ENCODE measurements at regions not wholly inside any gene's neighbourhood (a gene's known extent, or its start where the extent isn't known, plus 50 kb on each side); places are given as distances from the start of the nearest gene placed in this dataset.

DNA sequence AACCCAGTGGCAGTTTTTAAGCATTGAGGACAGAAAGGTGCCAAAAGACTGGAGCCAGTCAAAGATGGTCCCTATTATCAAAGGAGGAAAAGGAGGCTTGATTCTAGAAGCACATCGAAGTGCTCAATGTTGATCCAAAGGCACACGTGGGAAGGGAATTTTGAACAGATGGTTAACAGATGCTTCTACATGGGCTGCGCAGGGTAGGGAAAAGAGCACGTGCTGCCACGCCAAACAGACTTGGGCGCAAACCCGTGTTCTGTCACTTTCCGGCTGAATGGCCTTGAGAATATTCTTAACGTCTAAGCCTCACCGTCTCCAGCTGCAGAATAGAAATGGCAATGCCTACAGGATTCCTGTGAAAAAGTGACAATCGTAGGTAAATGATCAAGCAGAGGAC lies 217.9 kb upstream of the MTNR1B start:
- Histone ChIP-seq H2AFZ (ENCODE audit: low read length) (no peak overlapping the region), H4K20me1 (ENCODE audit: low read length) (no peaks in the 10 kb centered on the region), H3K4me2 (ENCODE audit: low read length) (no peak overlapping the region), H3K27ac (ENCODE audit: low read length) (no peak overlapping the region), H3K4me1 (ENCODE audit: insufficient read depth, low read length) (no peaks in the 10 kb centered on the region), H3K9ac (ENCODE audit: low read length) (no peak overlapping the region), H3K4me3 (ENCODE audit: low read length) (no peak overlapping the region), H3K9me2 (replicated peaks; ENCODE audit: low read length) (no peaks in the 10 kb centered on the region), H3K79me2 (ENCODE audit: low read length) (no peaks in the 10 kb centered on the region), H3K27me3 (ENCODE audit: low read length) (no peaks in the 10 kb centered on the region), H3F3A (ENCODE audit: low read length, unreplicated experiment) (no peaks in the 10 kb centered on the region), H3K36me3 (ENCODE audit: low read depth, low read length) (no peaks in the 10 kb centered on the region), H3K9me3 (ENCODE audit: low read length) (0 out of 2 replicates have a peak, but pooled peaks cover 6% of the 10 kb centered on the region)
- ATAC-seq (no peak), DNase-seq (no peak)
- TF ChIP-seq, protein P1, sequence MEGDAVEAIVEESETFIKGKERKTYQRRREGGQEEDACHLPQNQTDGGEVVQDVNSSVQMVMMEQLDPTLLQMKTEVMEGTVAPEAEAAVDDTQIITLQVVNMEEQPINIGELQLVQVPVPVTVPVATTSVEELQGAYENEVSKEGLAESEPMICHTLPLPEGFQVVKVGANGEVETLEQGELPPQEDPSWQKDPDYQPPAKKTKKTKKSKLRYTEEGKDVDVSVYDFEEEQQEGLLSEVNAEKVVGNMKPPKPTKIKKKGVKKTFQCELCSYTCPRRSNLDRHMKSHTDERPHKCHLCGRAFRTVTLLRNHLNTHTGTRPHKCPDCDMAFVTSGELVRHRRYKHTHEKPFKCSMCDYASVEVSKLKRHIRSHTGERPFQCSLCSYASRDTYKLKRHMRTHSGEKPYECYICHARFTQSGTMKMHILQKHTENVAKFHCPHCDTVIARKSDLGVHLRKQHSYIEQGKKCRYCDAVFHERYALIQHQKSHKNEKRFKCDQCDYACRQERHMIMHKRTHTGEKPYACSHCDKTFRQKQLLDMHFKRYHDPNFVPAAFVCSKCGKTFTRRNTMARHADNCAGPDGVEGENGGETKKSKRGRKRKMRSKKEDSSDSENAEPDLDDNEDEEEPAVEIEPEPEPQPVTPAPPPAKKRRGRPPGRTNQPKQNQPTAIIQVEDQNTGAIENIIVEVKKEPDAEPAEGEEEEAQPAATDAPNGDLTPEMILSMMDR (conservative IDR thresholded peaks at IDR 0.05; ENCODE audit: low read depth, low read length), result no peak
- no peak for TF ChIP-seq EZH2 (IDR thresholded peaks at IDR 0.05; ENCODE audit: low read length, unreplicated experiment)
- no peak for TF ChIP-seq EZH2phosphoT487 (IDR thresholded peaks at IDR 0.05; ENCODE audit: borderline replicate concordance, low read length)
- BruUV-seq (replicated peaks), result no TSS peak
- intact Hi-C loops (cut with micrococcal nuclease), result no loop called here
- ChIA-PET CTCF (no interaction called here), POLR2A (ENCODE audit: unreplicated experiment) (no interaction called here)

DNA sequence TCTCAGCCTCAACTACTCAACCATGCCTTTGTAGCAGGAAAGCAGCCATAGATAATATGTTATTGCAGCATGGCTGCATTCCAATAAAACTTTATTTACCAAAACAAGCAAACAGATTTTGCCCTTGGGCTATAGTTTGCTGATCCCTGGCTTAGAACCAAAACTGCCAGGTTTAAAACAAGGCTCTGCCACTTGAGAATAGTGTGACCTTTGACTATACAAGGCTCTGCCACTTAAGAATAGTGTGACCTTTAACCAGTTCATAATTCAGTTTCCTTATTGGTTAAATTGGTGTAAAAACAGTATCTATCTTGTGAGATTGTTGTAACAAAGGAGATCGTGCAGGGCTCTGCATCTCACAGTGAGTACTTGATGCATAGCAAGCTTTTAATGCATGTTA lies 217.3 kb upstream of the MTNR1B start:
- TF ChIP-seq, protein P1 (conservative IDR thresholded peaks at IDR 0.05; ENCODE audit: low read depth, low read length), result no peak
- no peak for TF ChIP-seq EZH2 (IDR thresholded peaks at IDR 0.05; ENCODE audit: low read length, unreplicated experiment)
- TF ChIP-seq EZH2phosphoT487 (IDR thresholded peaks at IDR 0.05; ENCODE audit: borderline replicate concordance, low read length), result no peak
- no peaks in the 10 kb centered on the region for H3K9me2 ChIP-seq (replicated peaks; ENCODE audit: low read length)
- H3K4me3 ChIP-seq (ENCODE audit: low read length), result no peak overlapping the region
- no peaks in the 10 kb centered on the region for H3K4me1 ChIP-seq (ENCODE audit: insufficient read depth, low read length)
- no peaks in the 10 kb centered on the region for H3K27me3 ChIP-seq (ENCODE audit: low read length)
- H2AFZ ChIP-seq (ENCODE audit: low read length), result no peak overlapping the region
- H3K4me2 ChIP-seq (ENCODE audit: low read length), result no peak overlapping the region
- intact Hi-C loops (cut with micrococcal nuclease), result no loop called here
- DNase-seq (no peak), ATAC-seq (no peak)
- H3K79me2 ChIP-seq (ENCODE audit: low read length), result no peaks in the 10 kb centered on the region
- no peak overlapping the region for H3K9ac ChIP-seq (ENCODE audit: low read length)
- CTCF ChIA-PET, result no interaction called here
- BruUV-seq (replicated peaks), result no TSS peak
- H3K9me3 ChIP-seq (ENCODE audit: low read length), result 0 out of 2 replicates have a peak, but pooled peaks cover 6% of the 10 kb centered on the region
- POLR2A ChIA-PET (ENCODE audit: unreplicated experiment), result no interaction called here
- H4K20me1 ChIP-seq (ENCODE audit: low read length), result no peaks in the 10 kb centered on the region
- H3K27ac ChIP-seq (ENCODE audit: low read length), result no peak overlapping the region
- no peaks in the 10 kb centered on the region for H3K36me3 ChIP-seq (ENCODE audit: low read depth, low read length)
- H3F3A ChIP-seq (ENCODE audit: low read length, unreplicated experiment), result no peaks in the 10 kb centered on the region

DNA sequence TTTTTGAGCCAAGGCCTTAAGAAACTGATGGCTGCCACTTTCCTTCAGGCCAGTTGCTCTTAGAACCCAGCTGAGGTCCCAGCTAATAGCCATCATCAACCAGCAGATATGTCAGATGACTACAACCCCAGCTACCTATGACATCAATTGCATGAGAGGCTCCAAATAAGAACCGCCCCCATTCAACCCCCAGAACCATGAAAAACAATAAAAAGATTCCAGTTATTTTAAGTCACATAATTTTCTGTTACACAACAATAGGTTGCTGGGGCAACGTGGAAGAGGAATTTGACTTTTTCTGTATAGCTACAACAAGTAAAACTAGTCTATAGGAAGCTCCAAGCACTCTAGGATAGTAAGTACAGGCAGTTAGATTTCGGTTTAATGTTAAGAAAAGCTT lies 216.3 kb upstream of the MTNR1B start:
- Histone ChIP-seq H3K9ac (ENCODE audit: low read length) (no peak overlapping the region), H3K9me2 (replicated peaks; ENCODE audit: low read length) (no peaks in the 10 kb centered on the region), H4K20me1 (ENCODE audit: low read length) (no peaks in the 10 kb centered on the region), H3K4me1 (ENCODE audit: insufficient read depth, low read length) (no peaks in the 10 kb centered on the region), H2AFZ (ENCODE audit: low read length) (no peak overlapping the region), H3K27ac (ENCODE audit: low read length) (no peak overlapping the region), H3F3A (ENCODE audit: low read length, unreplicated experiment) (no peaks in the 10 kb centered on the region), H3K4me2 (ENCODE audit: low read length) (no peak overlapping the region), H3K79me2 (ENCODE audit: low read length) (no peaks in the 10 kb centered on the region), H3K4me3 (ENCODE audit: low read length) (no peak overlapping the region), H3K36me3 (ENCODE audit: low read depth, low read length) (no peaks in the 10 kb centered on the region), H3K9me3 (ENCODE audit: low read length) (0 out of 2 replicates have a peak, but pooled peaks cover 6% of the 10 kb centered on the region), H3K27me3 (ENCODE audit: low read length) (no peaks in the 10 kb centered on the region)
- CTCF ChIA-PET, result no interaction called here
- DNase-seq (no peak), ATAC-seq (no peak)
- TF ChIP-seq, protein P1 (conservative IDR thresholded peaks at IDR 0.05; ENCODE audit: low read depth, low read length), result no peak
- no peak for TF ChIP-seq EZH2phosphoT487 (IDR thresholded peaks at IDR 0.05; ENCODE audit: borderline replicate concordance, low read length)
- TF ChIP-seq EZH2 (IDR thresholded peaks at IDR 0.05; ENCODE audit: low read length, unreplicated experiment), result no peak
- no TSS peak for BruUV-seq (replicated peaks)
- POLR2A ChIA-PET (ENCODE audit: unreplicated experiment), result no interaction called here
- intact Hi-C loops (cut with micrococcal nuclease), result no loop called here
